ENCODE measurements at regions not wholly inside any gene's neighbourhood (a gene's known extent, or its start where the extent isn't known, plus 50 kb on each side); places are given as distances from the start of the nearest gene placed in this dataset.

DNA sequence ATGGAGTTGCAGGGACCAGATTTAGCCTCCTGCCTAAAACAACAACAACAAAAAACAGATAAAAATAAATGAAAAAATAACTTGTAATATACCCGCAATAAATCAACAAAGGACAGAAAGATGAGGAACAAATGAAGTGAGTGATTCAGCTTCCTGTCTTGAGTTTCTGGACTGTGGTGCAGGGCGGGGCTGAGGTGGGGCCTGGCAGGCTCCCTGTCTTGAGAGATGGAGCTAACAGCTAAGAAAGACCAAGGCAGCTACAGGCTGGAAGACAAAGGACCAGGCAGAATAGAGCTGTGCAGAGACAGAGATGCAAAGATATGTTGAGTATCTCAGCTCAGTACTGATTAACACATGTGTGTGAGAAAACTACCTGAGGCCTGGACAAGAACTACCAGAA lies 879.2 kb downstream of the AACS start:
- H3K27ac ChIP-seq = no peak overlapping the region
- TF ChIP-seq, protein P1, sequence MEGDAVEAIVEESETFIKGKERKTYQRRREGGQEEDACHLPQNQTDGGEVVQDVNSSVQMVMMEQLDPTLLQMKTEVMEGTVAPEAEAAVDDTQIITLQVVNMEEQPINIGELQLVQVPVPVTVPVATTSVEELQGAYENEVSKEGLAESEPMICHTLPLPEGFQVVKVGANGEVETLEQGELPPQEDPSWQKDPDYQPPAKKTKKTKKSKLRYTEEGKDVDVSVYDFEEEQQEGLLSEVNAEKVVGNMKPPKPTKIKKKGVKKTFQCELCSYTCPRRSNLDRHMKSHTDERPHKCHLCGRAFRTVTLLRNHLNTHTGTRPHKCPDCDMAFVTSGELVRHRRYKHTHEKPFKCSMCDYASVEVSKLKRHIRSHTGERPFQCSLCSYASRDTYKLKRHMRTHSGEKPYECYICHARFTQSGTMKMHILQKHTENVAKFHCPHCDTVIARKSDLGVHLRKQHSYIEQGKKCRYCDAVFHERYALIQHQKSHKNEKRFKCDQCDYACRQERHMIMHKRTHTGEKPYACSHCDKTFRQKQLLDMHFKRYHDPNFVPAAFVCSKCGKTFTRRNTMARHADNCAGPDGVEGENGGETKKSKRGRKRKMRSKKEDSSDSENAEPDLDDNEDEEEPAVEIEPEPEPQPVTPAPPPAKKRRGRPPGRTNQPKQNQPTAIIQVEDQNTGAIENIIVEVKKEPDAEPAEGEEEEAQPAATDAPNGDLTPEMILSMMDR (conservative IDR thresholded peaks at IDR 0.05; ENCODE audit: low read depth) = no peak
- ChIA-PET CTCF (no interaction called here), POLR2A (ENCODE audit: low non-redundant PET) (interaction anchor here (0.7 kb wide), 1 partner anchor 245 kb away, joined by 6 read pairs; no protein-coding TSS in a partner anchor)
- peak; percentile 14 for DNase-seq (ENCODE audit: low spot score)

DNA sequence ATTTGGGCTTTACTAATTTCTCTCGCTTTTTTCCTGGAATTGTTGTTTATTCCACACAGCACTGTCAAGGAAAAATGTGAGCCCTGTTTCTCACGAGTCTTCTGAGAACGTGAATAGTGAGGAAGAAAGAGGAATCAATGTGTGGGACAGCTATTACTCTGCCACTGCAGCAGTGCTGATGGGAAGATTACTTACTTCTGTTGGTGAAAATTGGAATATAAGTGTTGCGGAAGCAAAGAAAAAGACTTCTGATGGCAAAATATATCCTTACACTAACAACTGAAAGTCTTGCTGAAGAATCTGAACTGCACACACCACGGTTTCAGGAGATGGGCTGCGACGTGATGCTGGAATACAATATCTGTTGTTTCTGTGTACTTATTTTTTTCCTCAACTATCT lies 884.2 kb downstream of the AACS start:
- TF ChIP-seq, protein P1 (conservative IDR thresholded peaks at IDR 0.05; ENCODE audit: low read depth) = no peak

DNA sequence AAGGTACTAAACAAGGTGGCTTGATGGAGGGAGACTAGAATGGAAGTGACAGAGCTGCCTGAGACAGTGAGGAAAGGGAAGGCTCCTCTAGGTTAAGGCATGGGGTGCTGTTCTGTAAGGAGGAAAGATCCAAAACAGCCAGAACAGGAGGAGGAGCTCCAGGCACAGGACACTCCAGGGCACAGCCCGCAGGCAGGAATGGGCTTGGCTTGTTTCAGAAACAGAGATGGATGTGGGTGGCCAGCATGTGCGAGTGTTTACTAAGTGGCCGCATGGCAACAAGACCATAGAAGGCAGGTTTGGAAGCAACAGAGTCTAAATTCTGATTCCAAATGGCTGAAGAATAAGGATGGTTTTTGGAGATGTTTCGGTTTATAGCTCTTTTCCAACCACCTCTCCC lies 889.1 kb downstream of the AACS start:
- CTCF ChIA-PET = interaction anchor here (0.6 to 0.9 kb wide), 2 partner anchors 24 to 239 kb away, joined by 3 to 4 read pairs; no protein-coding TSS in a partner anchor

More for the DNA sequence above, 884.2 kb downstream of the AACS start:
- no peak for DNase-seq (ENCODE audit: low spot score)
- ChIA-PET POLR2A (ENCODE audit: low non-redundant PET) (no interaction called here), CTCF (interaction anchor here (0.7 kb wide), 1 partner anchor 117 kb away, joined by 3 read pairs; no protein-coding TSS in a partner anchor)
- H3K27ac ChIP-seq = no peak overlapping the region

DNA sequence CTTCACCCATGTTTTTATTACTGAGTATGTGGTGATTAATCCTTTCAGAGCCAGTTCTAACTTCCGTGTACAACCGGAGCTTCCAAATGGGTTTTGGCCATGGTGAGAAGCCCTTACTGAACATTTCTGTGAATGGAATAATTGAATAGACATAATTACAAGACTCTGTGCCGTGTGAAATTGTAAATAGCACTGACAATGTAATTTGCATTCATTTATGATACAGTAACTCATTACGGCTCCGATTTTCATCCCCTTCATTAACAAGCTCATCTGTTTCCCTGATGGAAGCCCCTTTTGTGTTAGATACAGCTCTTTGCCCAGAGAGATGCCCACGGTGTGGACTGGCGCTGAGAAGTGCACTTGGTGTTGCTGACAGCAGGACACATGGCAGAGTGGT lies 891.0 kb downstream of the AACS start:
- CTCF ChIA-PET = no interaction called here

More for the DNA sequence above, 889.1 kb downstream of the AACS start:
- no peak overlapping the region for H3K27ac ChIP-seq
- TF ChIP-seq, protein P1 (conservative IDR thresholded peaks at IDR 0.05; ENCODE audit: low read depth) = no peak
- POLR2A ChIA-PET (ENCODE audit: low non-redundant PET) = no interaction called here
- no peak for DNase-seq (ENCODE audit: low spot score)

DNA sequence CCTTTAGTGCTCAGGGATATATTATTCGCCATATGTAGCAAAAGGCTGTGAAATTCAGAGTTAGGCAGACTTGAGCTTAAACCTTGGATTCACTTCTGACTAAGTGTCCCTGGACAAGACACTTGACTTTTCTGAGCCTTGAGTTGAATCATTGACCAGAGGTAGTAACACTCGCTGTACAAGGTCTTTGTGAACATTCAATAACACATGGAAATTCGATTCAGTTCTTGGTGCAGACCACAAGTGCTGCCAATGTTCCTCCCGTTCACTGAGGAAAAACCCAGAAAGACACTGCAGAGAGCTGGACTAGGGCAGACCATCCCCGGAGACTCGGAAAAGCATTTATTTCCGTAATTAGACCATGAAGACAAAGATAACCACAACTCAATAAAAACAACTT lies 901.4 kb downstream of the AACS start:
- DNase-seq (ENCODE audit: low spot score) = no peak
- TF ChIP-seq, protein P1 (conservative IDR thresholded peaks at IDR 0.05; ENCODE audit: low read depth) = no peak
- ChIA-PET POLR2A (ENCODE audit: low non-redundant PET) (no interaction called here), CTCF (no interaction called here)
- no peak overlapping the region for H3K27ac ChIP-seq

More for the DNA sequence above, 891.0 kb downstream of the AACS start:
- no peak overlapping the region for H3K27ac ChIP-seq
- DNase-seq (ENCODE audit: low spot score) = no peak
- POLR2A ChIA-PET (ENCODE audit: low non-redundant PET) = no interaction called here
- TF ChIP-seq, protein P1 (conservative IDR thresholded peaks at IDR 0.05; ENCODE audit: low read depth) = no peak

DNA sequence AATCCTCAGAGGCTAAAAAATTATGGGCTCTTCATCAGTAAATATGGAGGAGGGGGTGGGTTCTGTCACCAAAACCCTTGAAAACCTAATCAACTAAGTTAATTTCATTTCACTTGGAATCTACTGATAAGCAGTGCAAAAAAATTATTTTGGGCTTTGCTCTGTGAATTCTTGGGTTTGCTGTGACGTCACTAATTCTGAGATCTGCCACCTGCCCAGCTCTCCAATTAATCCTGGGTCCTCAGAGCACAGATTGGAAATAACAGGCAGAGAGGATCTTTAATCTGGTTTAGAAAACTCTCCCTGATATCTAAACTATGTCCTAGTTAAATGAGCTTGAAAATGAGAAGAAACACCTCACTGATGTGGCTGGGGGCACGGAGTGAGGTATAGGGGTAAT lies 903.2 kb downstream of the AACS start:
- TF ChIP-seq, protein P1 (conservative IDR thresholded peaks at IDR 0.05; ENCODE audit: low read depth) = no peak
- ChIA-PET CTCF (no interaction called here), POLR2A (ENCODE audit: low non-redundant PET) (no interaction called here)
- H3K27ac ChIP-seq = no peak overlapping the region
- DNase-seq (ENCODE audit: low spot score) = no peak

All from RWPE1 (cell line).